ENCODE measurements at regions not wholly inside any gene's neighbourhood (a gene's known extent, or its start where the extent isn't known, plus 50 kb on each side); places are given as distances from the start of the nearest gene placed in this dataset.
"Not testable (repeated sequence)": the region's sequence is repeated elsewhere in the genome, so short reads cannot be mapped to it uniquely, and the experiment has no call there.

- H3K36me3 ChIP-seq: no peaks in the 10 kb centered on the region
- no peak for TF ChIP-seq CTCF (IDR thresholded peaks at IDR 0.05)
- H3K27me3 ChIP-seq: no peaks in the 10 kb centered on the region
- intact Hi-C loops (cut with DNase I): no loop called here
- H3K4me3 ChIP-seq: no peak overlapping the region
- no peaks in the 10 kb centered on the region for H3K4me1 ChIP-seq
- DNase-seq (ENCODE audit: low spot score in 2 of 2): no peak
- H3K27ac ChIP-seq: no peak overlapping the region
- no peaks in the 10 kb centered on the region for H3K9me3 ChIP-seq
Observed at GRCh38 chr6:81023007-81023582, 729.4 kb downstream of the TENT5A start.

GRCh38 chr6:81017586-81017985 lies 734.9 kb downstream of the TENT5A start:
- H3K27me3 ChIP-seq; H3K4me3 ChIP-seq; DNase-seq (ENCODE audit: low spot score in 2 of 2); H3K9me3 ChIP-seq; intact Hi-C loops (cut with DNase I); H3K36me3 ChIP-seq; H3K27ac ChIP-seq; H3K4me1 ChIP-seq: not testable (repeated sequence)

- no peak for DNase-seq (ENCODE audit: low spot score in 2 of 2)
- Histone ChIP-seq H3K36me3 (no peaks in the 10 kb centered on the region), H3K4me1 (no peaks in the 10 kb centered on the region), H3K4me3 (no peak overlapping the region), H3K9me3 (peaks cover 0 to 8% of the 10 kb centered on the region in 2 donors), H3K27me3 (no peaks in the 10 kb centered on the region), H3K27ac (no peak overlapping the region)
- no peak for TF ChIP-seq CTCF (IDR thresholded peaks at IDR 0.05)
- intact Hi-C loops (cut with DNase I): no loop called here
Observed at GRCh38 chr6:81003894-81004293, 748.6 kb downstream of the TENT5A start.

GRCh38 chr6:81003156-81003555 lies 749.3 kb downstream of the TENT5A start:
- no peak for DNase-seq (ENCODE audit: low spot score in 2 of 2)
- Histone ChIP-seq H3K4me3 (no peak overlapping the region), H3K4me1 (no peaks in the 10 kb centered on the region), H3K27me3 (no peaks in the 10 kb centered on the region), H3K36me3 (no peaks in the 10 kb centered on the region), H3K9me3 (peaks cover 0 to 8% of the 10 kb centered on the region in 2 donors), H3K27ac (no peak overlapping the region)
- intact Hi-C loops (cut with DNase I): no loop called here
- TF ChIP-seq CTCF (IDR thresholded peaks at IDR 0.05): no peak

- DNase-seq (ENCODE audit: low spot score in 2 of 2): no peak
- no peak for TF ChIP-seq CTCF (IDR thresholded peaks at IDR 0.05)
- H3K36me3 ChIP-seq: no peaks in the 10 kb centered on the region
- no peak overlapping the region for H3K4me3 ChIP-seq
- H3K9me3 ChIP-seq: peaks cover 0 to 8% of the 10 kb centered on the region in 2 donors
- no peaks in the 10 kb centered on the region for H3K27me3 ChIP-seq
- intact Hi-C loops (cut with DNase I): no loop called here
- no peak overlapping the region for H3K27ac ChIP-seq
- no peaks in the 10 kb centered on the region for H3K4me1 ChIP-seq
Observed at GRCh38 chr6:81002126-81002525, 750.4 kb downstream of the TENT5A start.

GRCh38 chr6:80991316-80991715 lies 761.2 kb downstream of the TENT5A start:
- intact Hi-C loops (cut with DNase I): no loop called here
- H3K4me3 ChIP-seq: no peak overlapping the region
- H3K36me3 ChIP-seq: no peaks in the 10 kb centered on the region
- DNase-seq (ENCODE audit: low spot score in 2 of 2): no peak
- no peaks in the 10 kb centered on the region for H3K4me1 ChIP-seq
- no peaks in the 10 kb centered on the region for H3K27me3 ChIP-seq
- TF ChIP-seq CTCF (IDR thresholded peaks at IDR 0.05): no peak
- peaks cover 0 to 13% of the 10 kb centered on the region in 2 donors for H3K9me3 ChIP-seq
- no peak overlapping the region for H3K27ac ChIP-seq
